Hepatocyte (in vitro differentiated cells): ENCODE measurements at regions not wholly inside any gene's neighbourhood (a gene's known extent, or its start where the extent isn't known, plus 50 kb on each side); places are given as distances from the start of the nearest gene placed in this dataset.

ENCODE experiments used
- DNase-seq: peaks from one replicate; pipeline ENCODE4 v3.0.0-alpha.2; 2016; ENCODE audit warnings: low spot score
- H2AFZ ChIP-seq: fragments of 200-600 bp; sonication (generic); 2 replicates; pipeline ENCODE4 v1.6.0; 2016; ENCODE audit warnings: antibody characterized with exemption, mild to moderate bottlenecking
- H3K27ac ChIP-seq: fragments of 200-600 bp; sonication (generic); 2 replicates; pipeline ENCODE4 v1.5.1; 2016; ENCODE audit warnings: mild to moderate bottlenecking
- H3K27me3 ChIP-seq: fragments of 200-600 bp; sonication (generic); 2 replicates; pipeline ENCODE4 v1.6.1; 2016
- H3K36me3 ChIP-seq: fragments of 200-600 bp; sonication (generic); replicated peaks from 2 replicates; pipeline ENCODE4 v1.5.1; 2016; ENCODE audit warnings: low read depth; ENCODE audit not compliant: insufficient read depth
- H3K4me1 ChIP-seq: fragments of 200-600 bp; sonication (generic); 2 replicates; pipeline ENCODE4 v1.5.1; 2016; ENCODE audit warnings: mild to moderate bottlenecking, moderate library complexity; ENCODE audit not compliant: insufficient read depth
- H3K4me2 ChIP-seq: fragments of 200-600 bp; sonication (generic); 2 replicates; pipeline ENCODE4 v1.6.0; 2016
- H3K4me3 ChIP-seq: fragments of 200-600 bp; sonication (generic); 2 replicates; pipeline ENCODE4 v1.5.1; 2016; ENCODE audit warnings: mild to moderate bottlenecking
- H3K79me2 ChIP-seq: fragments of 200-600 bp; sonication (generic); 2 replicates; pipeline ENCODE4 v1.6.0; 2017; ENCODE audit warnings: mild to moderate bottlenecking
- H3K9me2 ChIP-seq: fragments of 200-600 bp; sonication (generic); replicated peaks from 2 replicates; pipeline ENCODE4 v1.6.0; 2017; ENCODE audit warnings: mild to moderate bottlenecking; ENCODE audit not compliant: insufficient read depth
- H3K9me3 ChIP-seq: fragments of 200-600 bp; sonication (generic); 2 replicates; pipeline ENCODE4 v1.5.1; 2016; ENCODE audit warnings: low read depth, mild to moderate bottlenecking
- H4K20me1 ChIP-seq: fragments of 200-600 bp; sonication (generic); 2 replicates; pipeline ENCODE4 v1.6.0; 2016; ENCODE audit warnings: mild to moderate bottlenecking; ENCODE audit not compliant: insufficient read depth, poor library complexity, severe bottlenecking
- EZH2 ChIP-seq: fragments of 200-600 bp; sonication (generic); IDR thresholded peaks from 2 replicates; pipeline ENCODE4 v1.6.1; 2016; ENCODE audit warnings: antibody characterized with exemption, mild to moderate bottlenecking, borderline replicate concordance
- EZH2phosphoT487 ChIP-seq: fragments of 200-600 bp; sonication (generic); IDR thresholded peaks from one replicate; pipeline ENCODE4 v1.6.1; 2018; ENCODE audit warnings: antibody characterized with exemption, mild to moderate bottlenecking, low read depth, moderate library complexity; ENCODE audit not compliant: unreplicated experiment, severe bottlenecking
- WGBS: methylation state at CpG from one replicate; pipeline ENCODE4 v1.1.6; 2016; ENCODE audit warnings: low lambda C conversion rate; ENCODE audit errors: missing lambda C conversion rate; 5-methylcytosine and 5-hydroxymethylcytosine counted together
- TF ChIP-seq, protein P1 (sequence below): fragments of 200-600 bp; sonication (generic); IDR thresholded peaks from 2 replicates; pipeline ENCODE4 v1.5.1; 2016; ENCODE audit warnings: antibody characterized with exemption, mild to moderate bottlenecking; ENCODE audit not compliant: poor library complexity

DNA sequence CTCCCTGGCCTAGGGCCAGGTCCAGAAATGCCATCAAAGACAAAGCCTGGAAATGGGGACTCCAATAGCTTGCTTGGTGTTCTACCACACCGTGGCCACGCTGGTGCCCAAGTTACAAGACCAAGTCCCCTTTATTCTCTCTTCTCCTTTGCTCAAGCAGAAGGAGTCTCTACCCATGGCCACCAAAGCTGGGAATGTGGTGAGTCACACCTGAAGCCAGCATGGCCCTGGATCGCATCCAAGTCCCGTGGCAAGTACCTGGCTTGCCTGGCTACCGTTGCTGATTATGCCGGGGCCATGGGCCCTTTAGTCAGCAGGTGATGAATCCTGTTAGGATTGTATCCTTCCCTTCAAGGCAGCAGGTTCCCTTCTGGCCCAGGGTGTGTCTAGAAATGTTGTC, 260.0 kb downstream of the HAPSTR1 start:
- Histone ChIP-seq H3K4me2 (no peak overlapping the region), H3K36me3 (no peaks in the 10 kb centered on the region), H2AFZ (no peak overlapping the region), H3K4me3 (no peak overlapping the region), H4K20me1 (no peaks in the 10 kb centered on the region), H3K9me3 (no peaks in the 10 kb centered on the region), H3K9me2 (no peaks in the 10 kb centered on the region), H3K27me3 (no peaks in the 10 kb centered on the region), H3K79me2 (no peaks in the 10 kb centered on the region), H3K4me1 (no peaks in the 10 kb centered on the region), H3K27ac (no peak overlapping the region)
- WGBS = 92% methylated on average over 6 of the region's 6 CpGs
- no peak for TF ChIP-seq EZH2phosphoT487
- TF ChIP-seq EZH2 = no peak
- TF ChIP-seq, protein P1, sequence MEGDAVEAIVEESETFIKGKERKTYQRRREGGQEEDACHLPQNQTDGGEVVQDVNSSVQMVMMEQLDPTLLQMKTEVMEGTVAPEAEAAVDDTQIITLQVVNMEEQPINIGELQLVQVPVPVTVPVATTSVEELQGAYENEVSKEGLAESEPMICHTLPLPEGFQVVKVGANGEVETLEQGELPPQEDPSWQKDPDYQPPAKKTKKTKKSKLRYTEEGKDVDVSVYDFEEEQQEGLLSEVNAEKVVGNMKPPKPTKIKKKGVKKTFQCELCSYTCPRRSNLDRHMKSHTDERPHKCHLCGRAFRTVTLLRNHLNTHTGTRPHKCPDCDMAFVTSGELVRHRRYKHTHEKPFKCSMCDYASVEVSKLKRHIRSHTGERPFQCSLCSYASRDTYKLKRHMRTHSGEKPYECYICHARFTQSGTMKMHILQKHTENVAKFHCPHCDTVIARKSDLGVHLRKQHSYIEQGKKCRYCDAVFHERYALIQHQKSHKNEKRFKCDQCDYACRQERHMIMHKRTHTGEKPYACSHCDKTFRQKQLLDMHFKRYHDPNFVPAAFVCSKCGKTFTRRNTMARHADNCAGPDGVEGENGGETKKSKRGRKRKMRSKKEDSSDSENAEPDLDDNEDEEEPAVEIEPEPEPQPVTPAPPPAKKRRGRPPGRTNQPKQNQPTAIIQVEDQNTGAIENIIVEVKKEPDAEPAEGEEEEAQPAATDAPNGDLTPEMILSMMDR = no peak
- no peak for DNase-seq

DNA sequence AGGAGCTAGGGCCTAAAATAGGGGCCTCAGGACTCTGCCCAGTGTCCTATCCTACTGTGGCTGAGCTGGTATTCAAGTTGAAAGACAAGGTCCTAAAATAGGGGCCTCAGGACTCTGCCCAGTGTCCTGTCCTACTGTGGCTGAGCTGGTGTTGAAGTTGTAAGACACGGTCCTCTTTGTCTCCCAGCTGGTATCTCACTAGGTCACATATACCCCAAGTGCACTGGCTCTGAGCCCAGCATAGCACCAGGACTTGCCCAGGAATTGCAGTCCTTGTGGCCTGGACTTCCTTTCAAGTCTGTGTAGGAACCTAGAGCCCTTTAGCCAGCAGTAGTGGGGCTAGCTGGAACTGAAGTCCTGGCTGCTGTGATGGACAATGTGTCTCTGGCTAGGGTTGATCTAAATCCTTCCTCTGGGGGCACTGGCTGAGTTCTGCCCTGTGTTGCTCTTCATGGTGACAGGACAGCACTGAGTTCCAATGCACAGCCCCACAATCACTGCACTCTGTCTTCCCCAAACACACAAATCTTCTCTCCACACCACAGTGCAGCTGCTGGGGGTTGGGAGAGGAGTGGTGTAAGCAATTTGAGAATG, 260.5 kb downstream of the HAPSTR1 start:
- H2AFZ ChIP-seq = no peak overlapping the region
- no peaks in the 10 kb centered on the region for H3K27me3 ChIP-seq
- H3K4me1 ChIP-seq = no peaks in the 10 kb centered on the region
- H3K27ac ChIP-seq = no peak overlapping the region
- H3K4me2 ChIP-seq = no peak overlapping the region
- DNase-seq = no peak
- no peak overlapping the region for H3K4me3 ChIP-seq
- no peaks in the 10 kb centered on the region for H3K9me2 ChIP-seq
- H4K20me1 ChIP-seq = no peaks in the 10 kb centered on the region
- WGBS = 86% methylated on average over 1 of the region's 1 CpG
- no peaks in the 10 kb centered on the region for H3K36me3 ChIP-seq
- H3K9me3 ChIP-seq = no peaks in the 10 kb centered on the region
- no peaks in the 10 kb centered on the region for H3K79me2 ChIP-seq
- TF ChIP-seq EZH2phosphoT487 (no peak), EZH2 (no peak)
- TF ChIP-seq, protein P1 = no peak

DNA sequence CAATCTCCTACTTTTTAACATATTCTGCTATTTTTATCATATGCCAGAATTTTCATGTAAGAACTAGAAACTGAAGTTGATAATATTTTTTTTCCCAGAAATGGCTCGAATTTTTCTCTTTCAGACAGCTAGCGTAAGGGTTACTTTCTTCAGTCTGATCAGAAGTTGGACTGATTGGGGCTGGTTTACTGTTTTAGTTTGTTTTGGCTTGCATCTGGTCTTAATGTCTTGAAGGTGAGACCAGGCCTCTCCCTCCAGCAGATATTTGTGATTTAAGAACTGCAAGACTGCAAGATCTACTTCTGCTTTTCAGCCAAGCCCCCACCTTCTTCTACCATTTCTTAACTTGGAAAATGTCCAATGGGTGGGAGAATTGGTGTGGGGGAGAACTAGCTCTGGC, 266.4 kb downstream of the HAPSTR1 start:
- no peak overlapping the region for H3K27ac ChIP-seq
- DNase-seq = no peak
- H3K4me2 ChIP-seq = no peak overlapping the region
- H3K27me3 ChIP-seq = no peaks in the 10 kb centered on the region
- no peaks in the 10 kb centered on the region for H3K9me3 ChIP-seq
- H3K9me2 ChIP-seq = no peaks in the 10 kb centered on the region
- H3K79me2 ChIP-seq = no peaks in the 10 kb centered on the region
- H3K4me3 ChIP-seq = no peak overlapping the region
- 89% methylated on average over 2 of the region's 2 CpGs for WGBS
- no peaks in the 10 kb centered on the region for H3K36me3 ChIP-seq
- no peaks in the 10 kb centered on the region for H4K20me1 ChIP-seq
- H2AFZ ChIP-seq = no peak overlapping the region
- H3K4me1 ChIP-seq = no peaks in the 10 kb centered on the region
- TF ChIP-seq, protein P1 = no peak
- TF ChIP-seq EZH2 (no peak), EZH2phosphoT487 (no peak)

DNA sequence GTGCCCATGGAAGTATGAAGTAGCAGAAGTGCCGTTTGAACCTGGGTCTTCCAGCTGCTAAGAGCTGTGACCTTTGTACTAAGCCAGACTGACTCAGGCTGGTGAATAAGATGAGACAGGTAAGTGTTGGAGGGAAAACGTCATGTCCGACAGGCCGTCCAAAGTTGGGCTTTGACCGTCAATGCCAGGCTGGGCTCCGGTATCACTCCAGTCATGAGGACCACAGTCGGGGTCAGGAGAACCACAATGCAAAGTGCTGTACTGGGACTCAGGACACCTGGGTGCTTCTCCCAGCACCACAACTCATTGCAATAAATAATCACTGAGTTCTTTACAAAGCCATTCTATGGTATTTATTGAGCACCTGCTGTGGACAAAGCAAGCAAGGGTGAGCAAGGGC, 268.6 kb downstream of the HAPSTR1 start:
- no peak overlapping the region for H3K27ac ChIP-seq
- no peaks in the 10 kb centered on the region for H3K36me3 ChIP-seq
- no peaks in the 10 kb centered on the region for H3K9me3 ChIP-seq
- TF ChIP-seq EZH2 (no peak), EZH2phosphoT487 (no peak)
- TF ChIP-seq, protein P1 = no peak
- H3K4me3 ChIP-seq = no peak overlapping the region
- peaks cover 2% of the 10 kb centered on the region for H3K4me1 ChIP-seq
- H3K9me2 ChIP-seq = no peaks in the 10 kb centered on the region
- no peak for DNase-seq
- H3K27me3 ChIP-seq = no peaks in the 10 kb centered on the region
- H3K4me2 ChIP-seq = no peak overlapping the region
- H2AFZ ChIP-seq = no peak overlapping the region
- H4K20me1 ChIP-seq = no peaks in the 10 kb centered on the region
- H3K79me2 ChIP-seq = no peaks in the 10 kb centered on the region
- 91% methylated on average over 7 of the region's 7 CpGs for WGBS
